ENCODE measurements at regions not wholly inside any gene's neighbourhood (a gene's known extent, or its start where the extent isn't known, plus 50 kb on each side); places are given as distances from the start of the nearest gene placed in this dataset.

DNA sequence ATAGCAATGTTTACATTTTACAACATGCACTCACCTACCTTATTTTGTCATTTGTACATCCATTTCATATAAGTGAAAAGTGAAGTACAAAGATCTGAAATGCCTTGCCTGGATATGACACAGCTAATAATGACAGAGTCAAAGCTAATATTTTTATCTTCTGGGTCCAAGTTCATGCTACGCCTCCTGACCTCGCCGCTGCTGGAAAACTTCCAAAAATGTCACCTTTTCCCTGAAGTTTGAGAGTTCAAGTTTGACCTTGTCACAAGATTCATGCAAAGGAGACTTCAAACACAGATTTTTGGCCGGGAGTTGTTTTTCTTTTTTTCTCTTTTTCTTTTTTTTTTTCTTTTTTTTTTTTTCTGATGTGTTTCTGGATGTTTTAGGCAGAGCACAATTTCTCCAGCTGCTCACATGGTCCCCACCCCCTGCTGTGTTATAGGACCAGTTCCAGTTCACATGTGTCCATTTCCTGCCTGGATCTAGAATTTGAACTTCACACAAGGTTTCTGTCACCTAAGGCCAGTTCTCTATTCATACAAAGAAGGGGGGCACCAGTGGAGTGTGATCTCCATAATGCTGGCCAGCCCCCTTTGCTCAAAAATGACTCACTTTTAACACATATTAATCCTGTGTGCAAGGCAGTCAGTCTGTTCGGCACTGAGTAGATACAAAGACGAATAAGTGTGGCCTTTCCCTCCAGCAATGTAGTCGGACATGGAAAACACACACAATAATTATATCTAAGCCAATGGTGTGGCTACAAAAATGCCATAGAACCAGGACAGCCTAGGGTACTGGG, 546.8 kb downstream of the BUD13 start:
- no peak for TF ChIP-seq POLR2A (IDR thresholded peaks at IDR 0.05; ENCODE audit: low read length)
- DNase-seq, result no peak

GRCh38 chr11:116225236-116225635, 547.6 kb downstream of the BUD13 start:
- TF ChIP-seq POLR2A (IDR thresholded peaks at IDR 0.05; ENCODE audit: low read length) (no peak), GATA1 (IDR thresholded peaks at IDR 0.05; ENCODE audit: low read depth, low read length) (no peak)
- no peak for DNase-seq

DNA sequence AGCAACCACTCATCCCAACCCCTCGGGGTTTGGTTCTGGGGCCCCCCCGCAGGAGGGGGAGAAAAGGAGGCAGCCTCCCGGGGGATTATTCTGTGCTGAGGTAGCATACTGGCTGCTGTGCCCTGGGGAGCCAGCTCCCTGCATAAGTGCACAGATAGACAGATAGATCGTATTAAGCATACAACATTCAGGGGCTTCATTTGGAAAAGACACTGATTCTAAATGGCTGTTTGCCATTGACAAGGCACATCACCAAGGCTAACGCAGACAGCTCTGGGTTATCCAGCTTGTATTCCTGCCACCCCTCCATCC, 547.9 kb downstream of the BUD13 start:
- no peak for DNase-seq
- no peak for TF ChIP-seq POLR2A (IDR thresholded peaks at IDR 0.05; ENCODE audit: low read length)
- TF ChIP-seq GATA1 (IDR thresholded peaks at IDR 0.05; ENCODE audit: low read depth, low read length), result no peak

GRCh38 chr11:116224154-116224888, 548.5 kb downstream of the BUD13 start:
- TF ChIP-seq GATA1 (IDR thresholded peaks at IDR 0.05; ENCODE audit: low read depth, low read length) (no peak), POLR2A (IDR thresholded peaks at IDR 0.05; ENCODE audit: low read length) (no peak)
- DNase-seq, result peak; percentile 26 to 59

- no peak for TF ChIP-seq POLR2A (IDR thresholded peaks at IDR 0.05; ENCODE audit: low read length)
- TF ChIP-seq GATA1 (IDR thresholded peaks at IDR 0.05; ENCODE audit: low read depth, low read length), result no peak
- no peak for DNase-seq
Measured at GRCh38 chr11:116221351-116221750, 551.4 kb downstream of the BUD13 start.

DNA sequence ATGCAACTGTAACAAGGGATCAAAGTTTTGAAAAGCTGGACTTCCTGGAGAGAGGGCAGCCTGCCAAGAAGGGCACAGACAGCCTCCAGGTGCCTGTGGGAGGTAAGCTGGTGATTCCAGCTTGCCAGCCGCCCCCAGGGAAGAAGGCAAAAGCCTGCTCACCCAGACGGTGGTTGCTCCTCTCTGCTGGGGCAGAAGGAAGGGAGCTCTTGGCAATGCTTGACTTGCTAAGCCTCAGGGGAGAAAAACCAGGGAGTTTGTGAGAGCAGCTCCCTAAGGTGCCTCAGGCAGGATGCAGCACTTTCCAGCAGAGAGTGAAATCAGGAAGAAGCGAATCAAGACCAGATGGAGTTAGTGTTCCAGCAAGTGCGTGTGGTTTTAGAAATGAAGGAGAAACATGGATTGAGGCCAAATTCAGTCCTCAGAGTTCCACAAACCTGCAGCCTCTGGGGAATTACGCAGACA, 553.6 kb downstream of the BUD13 start:
- no peak for DNase-seq
- TF ChIP-seq GATA1 (IDR thresholded peaks at IDR 0.05; ENCODE audit: low read depth, low read length), result no peak

DNA sequence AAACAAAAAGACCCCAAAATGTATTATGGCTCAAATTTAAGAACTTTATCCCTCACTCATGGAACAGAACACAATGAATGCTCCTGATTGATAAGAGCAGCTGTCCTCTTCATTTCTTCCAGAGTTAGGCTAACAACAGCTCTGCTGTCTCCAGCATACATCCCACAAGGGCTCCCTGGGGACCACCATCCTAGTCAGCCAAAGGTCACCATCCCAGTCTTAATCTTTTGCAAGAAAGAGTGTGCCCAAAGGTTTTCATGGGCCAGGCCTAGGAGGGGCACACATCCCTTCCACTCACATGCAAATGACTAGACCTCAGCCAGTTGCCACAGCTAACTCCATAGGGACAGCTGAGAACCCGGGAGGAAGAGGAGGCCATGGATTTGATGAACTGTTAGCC, 555.3 kb downstream of the BUD13 start:
- DNase-seq, result no peak
- TF ChIP-seq POLR2A (IDR thresholded peaks at IDR 0.05; ENCODE audit: low read length), result no peak
- no peak for TF ChIP-seq GATA1 (IDR thresholded peaks at IDR 0.05; ENCODE audit: low read depth, low read length)

DNA sequence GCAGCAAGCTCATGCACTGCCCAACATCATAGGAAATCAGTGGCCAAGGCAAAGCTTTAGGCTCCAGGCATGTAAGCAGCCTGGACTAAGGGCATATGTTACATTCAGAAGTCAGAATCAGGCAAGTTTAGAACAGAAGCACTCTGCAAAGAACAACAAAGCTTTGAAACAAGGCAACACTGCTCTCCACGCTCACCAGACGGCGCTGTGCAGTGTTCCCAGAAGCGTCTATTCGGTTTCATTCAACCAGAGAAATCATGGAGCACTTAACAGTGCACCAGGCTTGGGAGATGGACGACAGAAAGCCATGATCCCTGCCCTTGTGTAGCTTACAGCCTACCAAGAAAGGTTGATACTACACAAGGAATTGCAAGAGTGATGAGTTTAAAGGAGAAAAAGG, 555.8 kb downstream of the BUD13 start:
- no peak for TF ChIP-seq GATA1 (IDR thresholded peaks at IDR 0.05; ENCODE audit: low read depth, low read length)
- TF ChIP-seq POLR2A (IDR thresholded peaks at IDR 0.05; ENCODE audit: low read length), result no peak
- peak; percentile 17 to 45 for DNase-seq

GRCh38 chr11:116215471-116216113, 557.2 kb downstream of the BUD13 start:
- TF ChIP-seq GATA1 (IDR thresholded peaks at IDR 0.05; ENCODE audit: low read depth, low read length), result no peak
- TF ChIP-seq POLR2A (IDR thresholded peaks at IDR 0.05; ENCODE audit: low read length), result no peak
- DNase-seq, result no peak

DNA sequence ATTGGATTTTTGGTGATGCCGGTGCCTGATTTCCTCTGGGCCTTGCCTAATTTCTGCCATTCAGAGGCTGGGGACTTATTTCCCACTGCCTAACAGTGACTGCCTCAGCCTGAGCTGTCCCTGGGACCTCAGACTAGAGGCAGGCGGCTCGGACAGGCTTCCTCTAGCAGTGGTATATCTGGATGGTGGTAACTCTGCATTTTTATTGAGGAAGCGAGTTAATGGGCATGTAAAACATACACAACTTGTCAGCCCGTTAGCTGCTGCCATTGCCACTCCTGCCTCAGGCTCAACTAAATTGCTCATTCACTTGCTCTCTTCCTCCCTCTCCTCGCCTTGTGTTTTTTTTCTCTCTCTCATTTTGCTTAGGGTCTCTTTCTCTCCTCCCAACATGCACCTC, 561.6 kb downstream of the BUD13 start:
- DNase-seq, result no peak
- TF ChIP-seq GATA1 (IDR thresholded peaks at IDR 0.05; ENCODE audit: low read depth, low read length), result no peak
- TF ChIP-seq POLR2A (IDR thresholded peaks at IDR 0.05; ENCODE audit: low read length), result no peak

GRCh38 chr11:116210663-116211062, 562.1 kb downstream of the BUD13 start:
- no peak for TF ChIP-seq POLR2A (IDR thresholded peaks at IDR 0.05; ENCODE audit: low read length)
- TF ChIP-seq GATA1 (IDR thresholded peaks at IDR 0.05; ENCODE audit: low read depth, low read length), result no peak
- no peak for DNase-seq

- no peak for TF ChIP-seq POLR2A (IDR thresholded peaks at IDR 0.05; ENCODE audit: low read length)
- no peak for TF ChIP-seq GATA1 (IDR thresholded peaks at IDR 0.05; ENCODE audit: low read depth, low read length)
- DNase-seq, result no peak
Measured at GRCh38 chr11:116209255-116209654, 563.5 kb downstream of the BUD13 start.

DNA sequence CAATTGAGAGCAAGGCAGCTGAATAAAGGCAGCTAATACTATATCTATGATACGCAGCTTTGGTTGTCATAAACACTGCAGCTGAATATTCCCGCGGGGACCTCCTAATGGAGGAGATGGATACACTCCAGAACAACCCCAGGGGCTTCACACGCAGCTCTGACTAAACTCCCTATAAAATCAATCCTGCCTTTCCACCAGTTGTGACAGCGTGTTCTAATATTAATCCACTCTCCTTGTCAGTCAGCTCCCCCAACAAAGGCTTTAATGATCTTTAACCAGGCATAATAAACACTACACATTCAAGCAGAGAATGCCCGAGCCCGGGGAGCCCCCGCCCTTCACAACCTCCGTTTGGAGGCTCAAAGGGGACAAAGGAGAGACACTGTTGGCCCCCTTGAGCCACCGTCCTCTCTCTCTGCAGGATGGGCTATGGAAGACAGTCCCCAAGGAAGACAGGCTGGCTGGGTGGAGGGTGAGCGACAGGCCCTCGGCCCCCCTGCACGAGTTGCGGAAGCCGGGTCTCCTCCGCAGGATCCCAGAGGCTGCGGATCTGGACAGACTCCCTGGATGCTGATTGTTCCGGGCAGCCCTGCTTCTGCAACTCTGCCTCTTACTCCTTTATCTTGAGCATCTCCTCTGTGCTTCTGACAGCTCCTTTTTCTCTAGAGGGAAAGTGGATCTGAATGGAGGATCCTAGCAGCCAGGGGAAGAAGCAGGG, 565.2 kb downstream of the BUD13 start:
- no peak for DNase-seq
- TF ChIP-seq POLR2A (IDR thresholded peaks at IDR 0.05; ENCODE audit: low read length) (no peak), GATA1 (IDR thresholded peaks at IDR 0.05; ENCODE audit: low read depth, low read length) (no peak)

GRCh38 chr11:116207019-116207418, 565.8 kb downstream of the BUD13 start:
- DNase-seq, result no peak
- TF ChIP-seq GATA1 (IDR thresholded peaks at IDR 0.05; ENCODE audit: low read depth, low read length) (no peak), POLR2A (IDR thresholded peaks at IDR 0.05; ENCODE audit: low read length) (no peak)

All from erythroblast (primary cell).